SK-N-SH (cell line): ENCODE measurements at regions not wholly inside any gene's neighbourhood (a gene's known extent, or its start where the extent isn't known, plus 50 kb on each side); places are given as distances from the start of the nearest gene placed in this dataset.

Source experiments
- CTCF ChIA-PET: fragments of 300-600, 350-600 bp; formaldehyde crosslinking; extraction: SDS; loops from one replicate; lab custom pipeline; 2021; lab: Yijun Ruan, JAX
- POLR2A ChIA-PET: fragments of 350-600 bp; sonication (Branson Sonifier 250); formaldehyde crosslinking; extraction: SDS; loops from one replicate; lab custom pipeline; 2020; ENCODE audit warnings: antibody characterized with exemption, inconsistent platforms; lab: Yijun Ruan, JAX
- DNase-seq: peaks from one replicate; pipeline ENCODE4 v3.0.0; 2012
- H2AFZ ChIP-seq: fragments of 200-600 bp; sonication (generic); 2 replicates; pipeline ENCODE4 v1.8.1; 2016; ENCODE audit warnings: antibody characterized with exemption, mild to moderate bottlenecking, low read depth
- H3F3A ChIP-seq: fragments of 200-600 bp; sonication (generic); replicated peaks from 2 replicates; pipeline ENCODE3; 2016; ENCODE audit warnings: antibody characterized with exemption, mild to moderate bottlenecking; ENCODE audit not compliant: insufficient read depth
- H3K27ac ChIP-seq, 2 experiments: fragments of 200-500 bp in 1 of 2; fragments of 200-600 bp in 1 of 2; sonication (Bioruptor generic) in 1 of 2; sonication (generic), shearing (Covaris generic) in 1 of 2; 2 replicates each; pipeline versions ENCODE4 v1.5.1 to v1.6.1; 2014 to 2016; ENCODE audit warnings: low read depth in 2 of 2, inconsistent platforms in 1 of 2, low read length in 1 of 2, mild to moderate bottlenecking in 1 of 2, mixed read lengths in 1 of 2
- H3K27me3 ChIP-seq: fragments of 200-600 bp; sonication (generic), shearing (Covaris generic); 2 replicates; pipeline ENCODE4 v1.6.1; 2016; ENCODE audit warnings: mixed run types; ENCODE audit not compliant: insufficient read depth
- H3K36me3 ChIP-seq, 2 experiments: fragments of 200-500 bp in 1 of 2; fragments of 200-600 bp in 1 of 2; sonication (Bioruptor generic) in 1 of 2; sonication (generic) in 1 of 2; replicated peaks in 1 of 2; 2 replicates each; pipeline versions ENCODE3 to v1.5.1; 2014 to 2016; ENCODE audit warnings: low read length in 1 of 2, mild to moderate bottlenecking in 1 of 2; ENCODE audit not compliant: insufficient read depth in 2 of 2, control insufficient read depth in 1 of 2
- H3K4me1 ChIP-seq, 2 experiments: fragments of 200-500 bp in 1 of 2; fragments of 200-600 bp in 1 of 2; sonication (Bioruptor generic) in 1 of 2; sonication (generic), shearing (Covaris generic) in 1 of 2; 2 replicates each; pipeline versions ENCODE4 v1.5.1 to v1.6.1; 2014 to 2016; ENCODE audit warnings: low read depth in 1 of 2, low read length in 1 of 2, mixed run types in 1 of 2; ENCODE audit not compliant: insufficient read depth in 2 of 2, control insufficient read depth in 1 of 2
- H3K4me2 ChIP-seq: fragments of 200-600 bp; sonication (generic), shearing (Covaris generic); 2 replicates; pipeline ENCODE4 v1.6.1; 2017; ENCODE audit warnings: mixed run types
- H3K4me3 ChIP-seq, 2 experiments: fragments of 200-500 bp in 1 of 2; fragments of 200-600 bp in 1 of 2; sonication (Bioruptor generic) in 1 of 2; sonication (generic), shearing (Covaris generic) in 1 of 2; 2 replicates each; pipeline versions ENCODE4 v1.5.1 to v1.8.1; 2014 to 2016; ENCODE audit warnings: low read depth in 2 of 2, inconsistent platforms in 1 of 2, low read length in 1 of 2, mild to moderate bottlenecking in 1 of 2, mixed read lengths in 1 of 2, moderate library complexity in 1 of 2
- H3K79me2 ChIP-seq: fragments of 200-600 bp; sonication (generic); 2 replicates; pipeline ENCODE4 v1.8.1; 2017; ENCODE audit warnings: mild to moderate bottlenecking; ENCODE audit not compliant: insufficient read depth
- H3K9ac ChIP-seq: fragments of 200-600 bp; sonication (generic); 2 replicates; pipeline ENCODE4 v1.6.1; 2017; ENCODE audit warnings: mixed run types
- H3K9me2 ChIP-seq: fragments of 200-600 bp; sonication (generic); 2 replicates; pipeline ENCODE4 v1.6.1; 2017; ENCODE audit warnings: mixed run types
- H3K9me3 ChIP-seq: fragments of 200-600 bp; sonication (generic); 2 replicates; pipeline ENCODE4 v1.6.1; 2017; ENCODE audit warnings: mixed run types, mild to moderate bottlenecking, moderate library complexity
- H4K20me1 ChIP-seq: fragments of 200-600 bp; sonication (generic); 2 replicates; pipeline ENCODE4 v1.6.1; 2017; ENCODE audit warnings: mild to moderate bottlenecking, mixed run types; ENCODE audit not compliant: insufficient read depth
- CTCF ChIP-seq: fragments of 200-600 bp; sonication (generic); IDR thresholded peaks from 2 replicates; pipeline ENCODE4 v1.6.1; 2017; ENCODE audit warnings: antibody characterized with exemption, mild to moderate bottlenecking, moderate library complexity
- EP300 ChIP-seq, 2 experiments: IDR thresholded peaks; 2 replicates each; pipeline versions ENCODE4 v1.4.0 to v1.6.1; 2012; ENCODE audit warnings: borderline replicate concordance in 1 of 2, low read depth in 1 of 2, low read length in 1 of 2
- FOSL2 ChIP-seq: IDR thresholded peaks from 2 replicates; pipeline ENCODE4 v1.4.0; 2012; ENCODE audit warnings: low read depth, mild to moderate bottlenecking, moderate library complexity, borderline replicate concordance
- FOXJ3 ChIP-seq: sonication (generic); formaldehyde crosslinking; IDR thresholded peaks from 2 replicates; pipeline ENCODE4 v1.5.1; 2020; ENCODE audit warnings: mild to moderate bottlenecking, missing genetic modification reagents
- FOXM1 ChIP-seq: IDR thresholded peaks from 2 replicates; pipeline ENCODE4 v1.4.0; 2012; ENCODE audit warnings: low read depth, mild to moderate bottlenecking
- GATA2 ChIP-seq: sonication (generic); formaldehyde crosslinking; IDR thresholded peaks from 2 replicates; pipeline ENCODE4 v1.5.0; 2020; ENCODE audit warnings: mild to moderate bottlenecking, missing genetic modification reagents
- IRF3 ChIP-seq: fragments of 150-350 bp; IDR thresholded peaks from 2 replicates; pipeline ENCODE4 v1.6.1; 2016; ENCODE audit warnings: mild to moderate bottlenecking, low read depth, low read length
- MEF2A ChIP-seq: IDR thresholded peaks from 2 replicates; pipeline ENCODE4 v1.4.0; 2012; ENCODE audit warnings: low read depth, borderline replicate concordance
- PBX3 ChIP-seq: IDR thresholded peaks from 2 replicates; pipeline ENCODE4; 2012
- POLR2AphosphoS5 ChIP-seq: IDR thresholded peaks from 2 replicates; pipeline ENCODE4 v1.6.1; 2012; ENCODE audit warnings: low read depth, low read length
- RAD21 ChIP-seq: IDR thresholded peaks from 2 replicates; pipeline ENCODE4 v1.6.1; 2012; ENCODE audit warnings: mild to moderate bottlenecking, low read length
- RCOR1 ChIP-seq: fragments of 150-350 bp; IDR thresholded peaks from 2 replicates; pipeline ENCODE4 v1.6.1; 2017; ENCODE audit warnings: antibody characterized with exemption, low read length
- RXRA ChIP-seq: IDR thresholded peaks from 2 replicates; pipeline ENCODE4 v1.4.0; 2012; ENCODE audit warnings: low read depth, mild to moderate bottlenecking, borderline replicate concordance
- SIN3A ChIP-seq: IDR thresholded peaks from 2 replicates; pipeline ENCODE4 v1.6.1; 2012; ENCODE audit warnings: low read depth, mild to moderate bottlenecking, low read length, moderate library complexity, borderline replicate concordance
- SMC3 ChIP-seq: IDR thresholded peaks from 2 replicates; pipeline ENCODE4 v1.6.1; 2012; ENCODE audit warnings: low read depth, low read length, improper control_type of control experiment
- USF2 ChIP-seq: fragments of 150-350 bp; IDR thresholded peaks from 2 replicates; pipeline ENCODE4 v1.6.1; 2017; ENCODE audit warnings: antibody characterized with exemption, low read length, low read depth, borderline replicate concordance
- YY1 ChIP-seq: IDR thresholded peaks from 2 replicates; pipeline ENCODE4 v1.4.0; 2012; ENCODE audit warnings: low read depth, mild to moderate bottlenecking
- ZBTB33 ChIP-seq: IDR thresholded peaks from 2 replicates; pipeline ENCODE4 v1.4.0; 2012; ENCODE audit warnings: low read depth, borderline replicate concordance
- WGBS: methylation state at CpG from one replicate; pipeline ENCODE4 v1.1.6; 2017; ENCODE audit warnings: low lambda C conversion rate; 5-methylcytosine and 5-hydroxymethylcytosine counted together

GRCh38 chr15:96756146-96756545, 425.6 kb downstream of the NR2F2 start:
- TF ChIP-seq GATA2 (CRISPR knock-in tag) (no peak), FOXM1 (no peak)
- Histone ChIP-seq H3K27ac (no peak overlapping the region), H3K36me3 (no peaks in the 10 kb centered on the region), H3F3A (no peaks in the 10 kb centered on the region), H3K4me3 (no peak overlapping the region), H3K9me3 (no peaks in the 10 kb centered on the region), H3K79me2 (no peaks in the 10 kb centered on the region), H2AFZ (no peak overlapping the region), H3K27me3 (no peaks in the 10 kb centered on the region), H3K4me1 (no peaks in the 10 kb centered on the region), H3K4me2 (no peak overlapping the region), H3K9ac (no peak overlapping the region), H3K9me2 (no peaks in the 10 kb centered on the region), H4K20me1 (no peaks in the 10 kb centered on the region)
- WGBS = 1% methylated on average over 3 of the region's 3 CpGs
- POLR2A ChIA-PET = no interaction called here
- CTCF ChIA-PET = no interaction called here
- no peak for DNase-seq

GRCh38 chr15:96756656-96757055, 426.2 kb downstream of the NR2F2 start:
- no peaks in the 10 kb centered on the region for H3K79me2 ChIP-seq

More at GRCh38 chr15:96756656-96757055, 426.2 kb downstream of the NR2F2 start:
- TF ChIP-seq ZBTB33 (no peak), EP300 (IDR thresholded peaks at IDR 0.05; ENCODE audit: borderline replicate concordance in 1 of 2, low read depth in 1 of 2, low read length in 1 of 2) (no peak), IRF3 (no peak), CTCF (no peak), MEF2A (no peak), RAD21 (no peak), YY1 (no peak), SIN3A (no peak), SMC3 (no peak), POLR2AphosphoS5 (no peak), USF2 (no peak), FOXM1 (no peak), FOXJ3 (no peak), PBX3 (no peak), RXRA (no peak), RCOR1 (no peak), FOSL2 (no peak)
- no peak overlapping the region for H3K4me2 ChIP-seq
- whole genome bisulfite sequencing = 1% methylated on average over 15 of the region's 15 CpGs
- no peak for DNase-seq
- H3F3A ChIP-seq = no peaks in the 10 kb centered on the region
- ChIA-PET POLR2A (no interaction called here), CTCF (no interaction called here)
- H3K4me1 ChIP-seq = no peaks in the 10 kb centered on the region
- H3K9me3 ChIP-seq = no peaks in the 10 kb centered on the region
- no peaks in the 10 kb centered on the region for H3K36me3 ChIP-seq
- H2AFZ ChIP-seq = no peak overlapping the region
- no peak overlapping the region for H3K4me3 ChIP-seq
- no peaks in the 10 kb centered on the region for H3K9me2 ChIP-seq
- H3K27ac ChIP-seq = no peak overlapping the region
- H3K27me3 ChIP-seq = no peaks in the 10 kb centered on the region
- H3K9ac ChIP-seq = no peak overlapping the region
- no peaks in the 10 kb centered on the region for H4K20me1 ChIP-seq
